Nephron progenitor cell (in vitro differentiated cells): ENCODE measurements at regions not wholly inside any gene's neighbourhood (a gene's known extent, or its start where the extent isn't known, plus 50 kb on each side); places are given as distances from the start of the nearest gene placed in this dataset.

Experiments used
- DNase-seq: peaks from one replicate; pipeline ENCODE4 v3.0.0; 2021
- H3K27ac Mint-ChIP-seq: 2 replicates; pipeline ENCODE4 v1.8.0; 2021; ENCODE audit warnings: mild to moderate bottlenecking, moderate library complexity, mixed read lengths
- H3K27me3 Mint-ChIP-seq: 2 replicates; pipeline ENCODE4 v1.8.0; 2021; ENCODE audit warnings: mild to moderate bottlenecking, low read depth, mixed read lengths; ENCODE audit not compliant: poor library complexity
- H3K36me3 Mint-ChIP-seq: 2 replicates; pipeline ENCODE4 v1.8.0; 2021; ENCODE audit warnings: low read depth, mixed read lengths
- H3K4me1 Mint-ChIP-seq: 2 replicates; pipeline ENCODE4 v1.8.0; 2021; ENCODE audit warnings: mixed read lengths
- H3K4me3 Mint-ChIP-seq: 2 replicates; pipeline ENCODE4 v1.8.0; 2021; ENCODE audit warnings: mild to moderate bottlenecking, moderate library complexity, mixed read lengths
- H3K9me3 Mint-ChIP-seq: 2 replicates; pipeline ENCODE4 v1.8.0; 2021; ENCODE audit warnings: mild to moderate bottlenecking, moderate library complexity, mixed read lengths
- TF ChIP-seq, protein P1 (sequence below): fragments of 200-600 bp; sonication (generic); IDR thresholded peaks from 2 replicates; pipeline ENCODE4 v1.5.0; 2021; ENCODE audit warnings: antibody characterized with exemption

DNA sequence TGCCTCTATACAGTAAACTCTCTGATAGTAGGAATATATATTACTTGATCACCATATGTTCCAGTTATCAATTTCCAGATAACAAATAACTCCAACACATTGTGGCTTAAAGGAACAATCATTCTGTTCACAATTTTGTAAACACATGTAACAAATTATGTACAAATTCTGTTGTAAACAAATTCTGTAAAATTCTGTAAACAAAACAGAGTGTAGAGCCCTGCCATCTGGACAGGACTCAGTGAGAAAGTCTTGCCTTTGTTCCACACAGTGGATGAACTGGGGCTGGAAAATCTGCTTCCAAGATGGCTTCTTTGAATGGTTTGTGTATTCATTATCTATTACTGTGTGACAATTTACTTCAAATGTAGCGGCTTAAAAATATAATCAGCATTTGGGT lies 69.0 kb upstream of the LRRC7 start:
- Mint-ChIP-seq H3K27me3 (no peaks in the 10 kb centered on the region), H3K4me1 (no peaks in the 10 kb centered on the region), H3K36me3 (no peaks in the 10 kb centered on the region), H3K27ac (no peak overlapping the region), H3K9me3 (no peaks in the 10 kb centered on the region), H3K4me3 (no peak overlapping the region)
- TF ChIP-seq, protein P1, sequence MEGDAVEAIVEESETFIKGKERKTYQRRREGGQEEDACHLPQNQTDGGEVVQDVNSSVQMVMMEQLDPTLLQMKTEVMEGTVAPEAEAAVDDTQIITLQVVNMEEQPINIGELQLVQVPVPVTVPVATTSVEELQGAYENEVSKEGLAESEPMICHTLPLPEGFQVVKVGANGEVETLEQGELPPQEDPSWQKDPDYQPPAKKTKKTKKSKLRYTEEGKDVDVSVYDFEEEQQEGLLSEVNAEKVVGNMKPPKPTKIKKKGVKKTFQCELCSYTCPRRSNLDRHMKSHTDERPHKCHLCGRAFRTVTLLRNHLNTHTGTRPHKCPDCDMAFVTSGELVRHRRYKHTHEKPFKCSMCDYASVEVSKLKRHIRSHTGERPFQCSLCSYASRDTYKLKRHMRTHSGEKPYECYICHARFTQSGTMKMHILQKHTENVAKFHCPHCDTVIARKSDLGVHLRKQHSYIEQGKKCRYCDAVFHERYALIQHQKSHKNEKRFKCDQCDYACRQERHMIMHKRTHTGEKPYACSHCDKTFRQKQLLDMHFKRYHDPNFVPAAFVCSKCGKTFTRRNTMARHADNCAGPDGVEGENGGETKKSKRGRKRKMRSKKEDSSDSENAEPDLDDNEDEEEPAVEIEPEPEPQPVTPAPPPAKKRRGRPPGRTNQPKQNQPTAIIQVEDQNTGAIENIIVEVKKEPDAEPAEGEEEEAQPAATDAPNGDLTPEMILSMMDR: no peak
- DNase-seq: no peak

DNA sequence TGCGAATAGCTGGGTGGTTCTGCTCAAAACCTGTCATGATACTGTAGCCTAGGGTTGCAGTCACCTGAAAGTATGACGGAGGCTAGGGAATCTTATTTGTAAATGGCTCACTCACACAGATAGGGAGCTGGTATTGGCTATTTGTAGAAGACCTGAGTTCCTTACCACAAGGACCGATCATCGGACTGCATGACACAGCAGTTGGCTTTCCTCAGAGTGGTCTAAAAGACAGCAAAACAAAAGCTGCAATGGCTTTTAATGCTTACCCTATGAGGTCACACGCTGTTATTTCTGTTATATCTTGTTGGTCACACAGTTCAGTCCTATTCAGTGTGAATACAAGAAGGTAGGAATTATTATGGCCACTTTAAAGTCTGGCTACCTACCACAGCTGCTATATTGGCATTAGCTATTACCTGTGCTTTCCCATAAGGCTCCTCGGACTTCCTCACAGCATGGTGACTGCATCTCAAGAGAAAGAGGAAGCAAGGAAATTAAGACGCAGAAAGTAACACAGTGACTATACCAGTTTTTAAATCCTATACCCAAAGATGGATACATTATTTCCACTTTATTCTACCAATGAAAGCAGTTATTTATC lies 68.4 kb upstream of the LRRC7 start:
- DNase-seq: no peak
- Mint-ChIP-seq H3K36me3 (no peaks in the 10 kb centered on the region), H3K4me3 (no peak overlapping the region), H3K27me3 (no peaks in the 10 kb centered on the region), H3K27ac (no peak overlapping the region), H3K9me3 (no peaks in the 10 kb centered on the region), H3K4me1 (no peaks in the 10 kb centered on the region)
- TF ChIP-seq, protein P1: no peak

DNA sequence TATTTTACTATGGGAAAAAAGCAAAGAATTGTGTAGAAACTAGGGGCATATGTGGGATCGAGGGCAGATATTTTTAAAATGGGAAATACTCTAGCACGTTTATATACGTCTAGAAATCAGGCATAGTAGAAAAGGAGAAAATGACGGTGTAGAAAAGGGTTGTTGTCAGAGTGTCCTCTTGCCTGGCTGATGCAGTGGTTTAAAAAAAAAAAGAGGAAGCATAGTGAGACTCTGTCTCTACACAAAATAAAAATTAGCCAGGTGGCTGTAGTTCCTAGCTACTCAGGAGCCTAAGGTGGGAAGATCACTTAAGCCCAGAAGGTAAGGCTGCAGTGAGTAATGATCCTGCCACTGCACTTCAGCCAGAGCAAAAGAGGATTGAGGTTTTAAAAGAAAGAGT lies 64.7 kb upstream of the LRRC7 start:
- Mint-ChIP-seq H3K27me3 (no peaks in the 10 kb centered on the region), H3K9me3 (no peaks in the 10 kb centered on the region), H3K36me3 (no peaks in the 10 kb centered on the region), H3K4me3 (no peak overlapping the region), H3K4me1 (no peaks in the 10 kb centered on the region), H3K27ac (no peak overlapping the region)
- TF ChIP-seq, protein P1: no peak
- DNase-seq: no peak

DNA sequence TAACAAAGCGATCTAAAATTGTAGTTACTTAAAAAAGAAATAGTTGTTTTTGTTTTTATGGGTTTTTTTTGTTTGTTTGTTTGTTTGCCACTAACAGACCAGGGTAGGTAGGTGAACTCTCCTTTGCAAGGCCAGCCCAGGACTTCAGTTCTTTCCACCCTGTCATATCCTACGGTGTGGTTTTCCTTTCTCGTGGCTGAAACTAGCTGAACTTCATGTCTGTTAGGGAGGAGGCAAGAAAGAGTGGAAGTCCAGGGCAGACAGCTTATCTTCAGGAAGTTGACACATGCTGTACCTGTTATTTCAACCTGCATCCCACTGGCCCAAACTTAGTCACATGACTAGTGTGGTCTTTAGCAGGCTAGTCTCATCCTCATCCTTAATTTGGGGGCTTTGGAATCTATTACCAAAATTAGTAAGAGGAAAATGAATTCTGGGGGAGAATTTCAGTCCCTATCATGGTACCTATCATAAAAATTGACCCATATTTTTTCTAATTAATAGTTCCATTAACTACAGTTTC lies 62.9 kb upstream of the LRRC7 start:
- Mint-ChIP-seq H3K27me3 (no peaks in the 10 kb centered on the region), H3K27ac (no peak overlapping the region), H3K4me1 (no peaks in the 10 kb centered on the region), H3K36me3 (no peaks in the 10 kb centered on the region), H3K4me3 (no peak overlapping the region), H3K9me3 (no peaks in the 10 kb centered on the region)
- DNase-seq: no peak
- TF ChIP-seq, protein P1: no peak

GRCh38 chr1:69506311-69506710 lies 61.4 kb upstream of the LRRC7 start:
- Mint-ChIP-seq H3K4me1 (no peaks in the 10 kb centered on the region), H3K27me3 (peaks cover 5% of the 10 kb centered on the region), H3K4me3 (no peak overlapping the region), H3K27ac (no peak overlapping the region), H3K36me3 (no peaks in the 10 kb centered on the region), H3K9me3 (no peaks in the 10 kb centered on the region)
- DNase-seq: no peak
- TF ChIP-seq, protein P1: no peak

GRCh38 chr1:69506721-69507120 lies 61.0 kb upstream of the LRRC7 start:
- DNase-seq: no peak
- Mint-ChIP-seq H3K27ac (no peak overlapping the region), H3K9me3 (no peaks in the 10 kb centered on the region), H3K4me3 (no peak overlapping the region), H3K27me3 (peaks cover 5% of the 10 kb centered on the region), H3K4me1 (no peaks in the 10 kb centered on the region), H3K36me3 (no peaks in the 10 kb centered on the region)
- TF ChIP-seq, protein P1: no peak
